Anterior cingulate cortex (tissue), 58 donors: ENCODE measurements at regions not wholly inside any gene's neighbourhood (a gene's known extent, or its start where the extent isn't known, plus 50 kb on each side); places are given as distances from the start of the nearest gene placed in this dataset.
A peak's percentile ranks its signal among the peaks of the same experiment; 100 is the strongest.

Experiments
- DNase-seq, 58 donors: peaks; one replicate each; lab custom pipeline; 2025; lab: John Stamatoyannopoulos, UW

DNA sequence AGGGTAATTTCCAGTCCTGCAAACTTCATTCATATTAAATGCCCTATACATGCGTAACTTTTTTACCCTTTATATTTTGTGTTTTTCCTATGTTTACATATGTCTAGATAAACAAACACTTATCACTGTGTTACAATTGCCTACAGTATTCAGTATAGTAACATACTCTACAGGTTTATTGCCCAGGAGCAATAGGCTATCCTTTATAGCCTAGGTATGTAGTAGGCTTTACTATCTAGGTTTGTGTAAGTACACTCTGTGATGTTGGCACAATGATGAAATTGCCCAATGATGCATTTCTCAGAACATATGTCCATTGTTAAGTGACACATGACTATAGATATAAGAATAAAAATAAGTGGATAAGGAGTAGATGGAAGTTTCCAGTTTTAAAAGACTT lies 345.5 kb upstream of the C1orf87 start:
- no peak for DNase-seq

DNA sequence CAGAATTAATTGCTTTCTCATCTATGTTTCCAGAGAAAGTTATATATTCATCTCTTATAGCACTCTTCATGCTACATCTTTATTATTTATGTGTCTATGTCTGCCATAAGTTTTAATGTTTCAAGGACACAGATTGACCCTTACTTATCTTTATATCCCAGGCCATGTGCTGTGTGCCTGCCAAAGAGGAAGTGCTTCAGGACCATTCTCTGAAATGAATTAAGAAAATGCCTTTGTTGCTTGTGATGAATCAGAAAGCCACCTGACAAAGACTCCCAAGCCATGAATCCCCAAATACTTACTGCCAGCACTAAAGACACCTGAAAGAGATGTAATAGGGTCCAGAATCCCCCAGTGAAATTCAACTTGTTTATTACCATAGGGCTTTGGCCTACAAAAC lies 342.1 kb upstream of the C1orf87 start:
- no peak for DNase-seq

DNA sequence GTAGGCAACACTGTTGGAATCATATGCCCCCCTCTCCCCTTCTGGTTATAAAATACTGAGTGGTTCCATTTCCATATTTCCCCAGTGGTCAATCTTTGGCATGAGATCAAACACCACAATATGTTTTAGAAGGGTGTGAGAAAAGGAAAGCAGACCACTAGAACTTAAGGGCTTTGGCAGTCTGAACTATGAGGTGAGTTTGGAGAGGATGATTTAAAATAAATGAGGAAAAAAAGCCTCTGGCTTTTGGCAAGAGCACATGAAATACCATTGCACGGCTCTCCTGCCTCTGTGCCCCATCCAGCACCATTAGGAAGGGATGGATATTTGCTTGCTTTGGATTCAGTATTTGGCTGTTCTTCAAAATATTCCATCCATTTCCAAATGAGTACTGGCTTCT lies 339.5 kb upstream of the C1orf87 start:
- DNase-seq: no peak

DNA sequence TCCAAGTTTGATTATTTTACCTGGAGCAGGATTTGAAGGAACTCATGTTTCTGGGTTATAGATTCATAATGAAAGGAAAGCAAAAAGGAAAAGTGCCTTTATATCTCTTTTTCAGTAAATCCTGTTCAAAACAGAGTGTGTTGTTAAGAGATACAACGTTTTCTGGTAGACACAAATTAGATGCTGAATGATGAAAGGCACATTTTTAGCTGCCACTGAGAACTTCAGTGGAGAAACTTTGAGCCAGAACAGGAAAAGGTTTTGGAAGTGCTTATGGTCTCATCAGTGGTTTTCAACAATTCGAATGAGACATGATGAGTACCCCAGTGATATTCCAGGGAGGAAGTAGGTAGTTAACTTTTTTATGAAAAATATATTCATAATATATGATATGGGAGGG lies 338.0 kb upstream of the C1orf87 start:
- DNase-seq: no peak

DNA sequence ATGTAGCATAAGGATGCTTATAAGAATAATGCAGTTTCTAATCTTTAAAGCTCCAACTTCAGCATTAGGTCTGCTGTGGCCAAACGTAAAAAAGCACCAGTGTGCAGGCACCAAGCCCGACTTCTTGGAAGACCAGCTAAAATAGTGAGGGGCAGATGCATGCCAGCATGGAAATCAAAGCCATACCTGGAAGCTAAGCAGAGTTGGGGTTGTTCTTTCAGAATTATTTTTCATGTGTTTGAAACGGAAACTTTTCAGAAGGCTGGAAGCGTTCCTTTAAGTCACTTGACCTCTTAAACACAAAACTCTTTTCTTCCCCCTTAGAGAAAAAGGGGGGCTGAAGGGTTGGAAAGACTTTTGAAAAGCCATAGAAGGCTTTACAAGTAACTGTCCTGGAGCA lies 329.2 kb upstream of the C1orf87 start:
- DNase-seq: peak in 3 of 58 donors; percentile 0 to 4 (median 4)

GRCh38 chr1:60402216-60402615 lies 328.6 kb upstream of the C1orf87 start:
- DNase-seq: no peak

DNA sequence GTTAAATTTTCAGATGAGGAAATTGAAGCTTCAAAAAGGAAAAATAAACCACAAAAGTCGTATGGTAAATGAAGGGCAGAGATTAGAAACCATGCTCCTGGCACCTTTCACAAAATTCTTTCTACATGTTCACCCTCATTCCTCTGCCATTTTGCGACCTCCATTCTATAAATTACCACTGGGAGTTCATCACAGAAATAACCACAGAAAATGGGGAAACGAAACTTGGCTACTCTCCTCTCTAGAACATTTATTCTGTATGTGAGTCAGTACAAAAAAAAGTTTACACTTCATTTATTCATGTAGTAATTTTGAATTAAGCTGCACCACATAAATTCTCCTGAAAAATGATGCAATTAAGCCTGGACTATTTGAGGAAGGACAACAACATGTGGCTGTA lies 320.9 kb upstream of the C1orf87 start:
- no peak for DNase-seq

DNA sequence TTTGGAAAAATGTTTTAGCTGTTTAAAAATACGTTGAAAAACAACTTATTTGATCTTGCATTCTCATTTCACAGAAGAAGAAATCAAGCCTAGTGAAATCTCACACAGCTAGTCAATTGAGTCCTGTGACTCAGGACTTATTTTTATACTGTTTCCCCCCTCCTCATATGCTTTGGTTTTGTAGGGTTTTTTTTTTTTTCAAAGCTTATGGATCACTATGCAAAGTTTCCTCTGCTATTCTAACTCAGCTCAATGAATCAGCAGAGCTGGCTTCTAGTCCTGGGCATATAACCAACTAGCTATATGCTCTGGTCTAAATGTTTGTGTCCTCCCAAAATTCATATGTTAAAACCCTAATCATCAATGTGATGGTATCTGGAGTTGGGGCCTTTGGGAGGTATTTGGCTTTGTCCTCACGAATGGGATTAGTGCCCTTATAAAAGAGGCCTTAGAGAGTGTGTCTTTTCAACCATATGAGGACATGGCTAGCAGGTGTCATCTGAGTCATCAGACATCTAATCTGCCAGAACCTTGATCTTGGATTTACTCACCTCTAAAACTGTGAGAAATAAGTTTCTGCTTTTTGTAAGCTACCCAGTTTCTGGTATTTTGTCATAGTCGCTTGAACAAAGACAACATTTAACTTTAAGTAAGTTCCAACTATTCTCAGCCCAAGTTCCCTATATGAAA lies 317.2 kb upstream of the C1orf87 start:
- DNase-seq: no peak

DNA sequence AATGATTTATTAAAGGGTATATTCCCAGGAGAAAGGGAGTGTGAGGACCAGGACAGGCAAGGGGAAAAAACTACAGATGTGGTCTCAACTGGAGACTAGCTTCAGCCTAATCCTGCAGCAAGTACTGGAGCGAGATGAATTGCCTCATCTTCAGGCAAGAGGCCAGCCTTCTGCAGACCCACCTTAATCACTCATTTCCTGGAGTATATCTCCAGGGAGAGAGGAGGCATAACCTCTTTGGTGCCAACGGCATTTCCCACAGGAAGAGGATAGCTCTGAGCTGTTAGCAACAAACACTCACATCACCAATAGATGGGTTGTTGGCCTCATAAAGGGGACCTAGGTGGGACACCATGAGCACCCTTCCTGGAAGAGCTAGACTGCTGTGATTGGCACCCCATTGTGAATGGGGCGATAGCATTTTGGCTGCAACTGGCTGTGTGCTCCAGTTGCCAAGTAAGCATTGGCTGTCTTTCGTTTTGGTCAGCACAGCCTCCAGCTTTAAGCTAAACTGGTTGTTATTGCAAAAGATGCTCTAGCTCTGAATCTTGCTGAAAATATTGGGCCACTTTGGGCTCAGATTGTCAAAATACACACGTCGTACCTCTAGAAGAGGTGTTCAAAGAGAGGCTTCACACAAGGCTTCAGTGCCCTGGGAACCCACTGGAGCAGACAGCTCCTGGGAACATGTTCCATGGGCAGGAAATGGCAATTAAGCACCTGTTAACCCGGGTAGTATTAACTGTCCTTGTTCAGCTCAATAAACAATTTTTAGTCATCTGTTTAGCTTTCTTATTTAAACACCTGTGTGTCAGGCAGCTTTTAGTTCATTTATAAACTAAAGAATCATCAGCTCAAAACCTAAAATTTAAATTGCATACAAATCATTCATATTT lies 314.8 kb upstream of the C1orf87 start:
- no peak for DNase-seq

DNA sequence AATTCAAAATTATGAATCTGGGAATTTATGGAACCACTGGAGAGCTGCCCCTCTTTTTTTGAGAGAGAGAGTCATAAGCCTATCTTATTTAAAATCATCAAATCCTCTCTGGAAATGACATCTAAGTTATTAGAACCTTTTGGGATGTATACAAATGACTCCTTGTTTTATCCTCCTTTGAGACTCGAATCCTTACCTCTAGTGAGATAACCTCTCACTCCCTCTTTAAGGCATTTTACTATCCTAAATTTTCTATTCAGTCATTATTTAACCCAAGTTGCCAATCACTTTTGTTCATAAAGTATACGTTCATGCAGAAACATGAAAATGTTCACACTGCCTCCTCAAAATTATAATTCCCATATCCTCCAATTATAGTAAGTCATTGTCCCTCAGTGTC lies 313.6 kb upstream of the C1orf87 start:
- DNase-seq: no peak

DNA sequence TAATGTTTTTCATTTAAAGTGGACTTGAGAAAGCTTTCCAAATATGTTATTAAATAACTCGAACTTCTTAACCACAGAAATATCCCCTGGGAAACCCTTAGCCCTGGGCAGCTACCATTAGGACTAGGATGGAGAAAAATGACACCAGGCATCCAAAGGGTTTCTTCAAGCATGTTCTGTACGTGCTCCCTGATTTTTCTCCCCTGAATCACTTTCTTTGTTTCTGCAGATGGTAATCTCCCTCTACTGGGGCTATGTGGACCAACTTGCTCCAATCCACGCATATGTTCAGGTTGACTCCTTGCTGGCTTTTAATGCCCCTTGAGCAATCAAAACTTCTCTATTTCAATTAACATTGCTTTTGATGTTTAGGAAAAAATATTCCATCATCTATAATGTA lies 312.7 kb upstream of the C1orf87 start:
- DNase-seq: no peak

GRCh38 chr1:60376196-60376595 lies 302.6 kb upstream of the C1orf87 start:
- DNase-seq: no peak

DNA sequence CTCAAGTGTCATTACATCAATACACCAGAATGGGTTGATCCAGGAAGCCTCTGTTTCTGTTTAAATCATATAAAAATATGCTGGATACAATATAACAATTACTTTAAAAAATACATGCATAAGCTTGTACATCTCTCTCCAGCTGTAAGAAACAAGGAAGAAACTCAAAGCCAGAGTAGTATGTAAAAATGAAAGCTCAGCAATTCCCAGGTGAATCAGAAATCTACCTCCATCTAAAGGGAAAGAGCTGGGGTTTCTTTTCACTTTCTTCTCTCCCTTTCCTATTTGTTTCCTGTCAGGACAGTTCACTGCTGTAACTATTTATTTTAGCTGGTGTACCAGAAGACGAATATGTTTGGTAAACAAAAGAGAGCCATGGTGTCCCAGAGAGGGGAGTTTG lies 301.0 kb upstream of the C1orf87 start:
- DNase-seq: no peak

DNA sequence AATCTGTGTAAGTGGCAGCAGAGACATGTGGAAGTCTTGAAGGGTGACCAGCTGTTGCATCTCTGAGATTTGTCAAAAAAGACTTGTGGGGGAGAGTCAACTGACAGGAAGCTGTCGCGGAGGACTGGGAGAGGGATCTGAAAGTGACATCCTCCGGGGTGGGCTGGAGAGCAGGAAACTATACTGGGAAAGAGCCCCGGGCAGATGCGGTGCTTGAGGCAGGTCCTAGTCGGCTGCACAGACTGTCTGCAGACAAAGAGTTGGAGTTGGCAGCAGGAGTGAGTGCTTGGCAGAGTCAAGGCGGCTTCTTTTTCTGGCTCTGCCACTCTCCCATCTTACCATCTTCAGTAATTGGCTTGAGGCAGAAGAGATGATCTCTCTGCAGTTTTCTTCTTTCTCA lies 294.0 kb upstream of the C1orf87 start:
- peak in 36 of 58 donors; percentile 1 to 47 (median 14) for DNase-seq

- DNase-seq: peak in 1 of 58 donors; percentile 6
Observed at GRCh38 chr1:60359431-60359830, 285.9 kb upstream of the C1orf87 start.

DNA sequence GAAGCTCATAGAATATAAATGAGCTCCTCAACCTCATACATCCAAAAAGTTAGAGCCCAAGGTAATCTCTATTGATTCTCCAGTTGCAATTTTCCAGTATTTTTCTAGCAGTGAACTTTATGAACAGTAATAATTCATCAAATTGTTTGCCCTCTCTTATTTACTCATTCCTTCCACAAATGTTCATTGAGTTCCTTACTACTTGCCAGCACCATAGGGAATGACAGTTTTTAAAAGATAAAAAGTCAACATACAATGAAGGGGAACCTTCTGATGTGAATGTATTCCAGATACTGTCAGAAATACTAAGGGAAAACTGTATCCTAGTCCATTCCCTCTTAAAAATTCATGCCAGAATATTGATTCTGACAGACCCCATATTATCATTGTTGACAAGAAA lies 277.0 kb upstream of the C1orf87 start:
- DNase-seq: no peak

GRCh38 chr1:60348884-60349283 lies 275.3 kb upstream of the C1orf87 start:
- DNase-seq: no peak

- no peak for DNase-seq
Observed at GRCh38 chr1:60345621-60346020, 272.1 kb upstream of the C1orf87 start.

GRCh38 chr1:60345049-60345448 lies 271.5 kb upstream of the C1orf87 start:
- no peak for DNase-seq

DNA sequence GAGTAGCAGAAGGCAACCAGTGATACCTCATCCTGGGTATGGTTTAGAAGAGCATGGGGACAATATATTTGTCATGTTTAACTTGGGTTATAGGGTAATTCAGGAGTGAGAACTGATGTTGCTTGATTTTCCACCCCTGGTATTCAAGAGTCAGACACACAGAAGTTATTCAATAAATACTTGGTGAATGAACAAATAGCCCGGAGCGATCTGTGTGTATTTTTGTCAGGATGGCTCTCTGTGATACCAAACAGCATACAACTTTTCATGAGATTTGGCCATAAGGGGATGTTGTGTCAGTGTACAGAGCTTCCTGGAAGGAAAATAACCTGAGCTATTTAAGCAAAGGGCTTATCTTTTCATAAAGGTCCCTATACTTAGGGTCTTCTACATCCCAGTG lies 270.2 kb upstream of the C1orf87 start:
- no peak for DNase-seq

DNA sequence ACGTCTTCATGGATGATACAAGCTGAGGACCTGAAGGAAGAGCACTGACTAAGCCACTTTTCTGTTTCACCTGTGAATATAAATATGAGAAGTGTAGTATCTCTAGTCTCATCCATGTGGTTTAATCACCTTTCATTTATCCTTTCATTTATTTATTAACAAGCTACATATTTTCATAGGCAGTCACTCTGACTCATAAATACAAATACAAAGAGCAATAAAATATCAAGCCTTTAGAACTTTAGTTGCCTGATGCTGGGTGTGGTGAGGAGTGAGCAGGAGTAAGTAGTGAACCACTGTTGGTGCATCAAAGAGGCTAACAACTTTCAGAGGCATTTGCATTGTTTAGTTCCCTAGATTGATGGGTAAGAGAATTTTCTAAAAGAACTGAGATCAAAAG lies 269.0 kb upstream of the C1orf87 start:
- DNase-seq: no peak

DNA sequence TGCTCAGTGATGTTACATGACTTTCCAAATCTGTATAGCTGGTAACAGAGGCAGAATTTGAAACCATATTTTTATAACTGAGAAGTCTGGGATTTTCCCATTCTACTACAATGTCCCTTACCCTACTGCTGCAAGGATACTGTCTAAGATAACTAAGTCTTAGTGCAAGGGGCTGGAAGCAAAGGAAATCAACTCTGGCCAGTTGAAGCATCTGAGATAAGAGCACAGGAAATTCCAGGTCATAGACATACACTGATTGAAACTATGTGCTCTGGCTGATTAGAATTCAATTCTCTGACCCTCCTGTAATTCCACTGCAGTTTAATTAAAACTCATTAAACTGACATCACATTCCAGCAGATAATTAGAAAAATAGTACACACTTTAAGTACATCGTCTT lies 267.7 kb upstream of the C1orf87 start:
- DNase-seq: no peak
